BJ (cell line): ENCODE measurements at regions not wholly inside any gene's neighbourhood (a gene's known extent, or its start where the extent isn't known, plus 50 kb on each side); places are given as distances from the start of the nearest gene placed in this dataset.
"Not testable (repeated sequence)": the region's sequence is repeated elsewhere in the genome, so short reads cannot be mapped to it uniquely, and the experiment has no call there.

Source experiments
- CTCF ChIA-PET: fragments of 350-600 bp; formaldehyde crosslinking; extraction: SDS; loops from one replicate; lab custom pipeline; 2021; ENCODE audit warnings: antibody characterized with exemption, inconsistent platforms; lab: Yijun Ruan, JAX
- POLR2A ChIA-PET: fragments of 300-600 bp; sonication (Branson Sonifier 250); formaldehyde crosslinking; extraction: SDS; loops from one replicate; lab custom pipeline; 2021; ENCODE audit warnings: antibody characterized with exemption; lab: Charles Lee
- DNase-seq: peaks from one replicate; pipeline ENCODE4 v3.0.0-alpha.2; 2011; ENCODE audit warnings: low read depth
- H3K27me3 ChIP-seq: 2 replicates; pipeline ENCODE4 v1.6.0; 2011; ENCODE audit warnings: low read length; ENCODE audit not compliant: control insufficient read depth, insufficient read depth
- H3K36me3 ChIP-seq: 2 replicates; pipeline ENCODE4 v1.5.1; 2011; ENCODE audit warnings: low read length; ENCODE audit not compliant: control insufficient read depth, insufficient read depth
- H3K4me3 ChIP-seq: 2 replicates; pipeline ENCODE4 v1.5.1; 2011; ENCODE audit warnings: low read depth, mild to moderate bottlenecking, control low read depth, low read length
- CTCF ChIP-seq: IDR thresholded peaks from 2 replicates; pipeline ENCODE4 v1.5.1; 2011; ENCODE audit warnings: low read depth, mild to moderate bottlenecking, control low read depth, inconsistent platforms, low read length, moderate library complexity; ENCODE audit not compliant: insufficient read depth

GRCh38 chr11:96827164-96827563 lies 437.4 kb downstream of the JRKL start:
- no peak for TF ChIP-seq CTCF
- Histone ChIP-seq H3K4me3 (no peak overlapping the region), H3K36me3 (no peaks in the 10 kb centered on the region), H3K27me3 (no peaks in the 10 kb centered on the region)
- ChIA-PET POLR2A (no interaction called here), CTCF (interaction anchor here (0.7 kb wide), 1 partner anchor 396 kb away, joined by 3 read pairs; no protein-coding TSS in a partner anchor)
- no peak for DNase-seq

GRCh38 chr11:96841792-96842191 lies 452.0 kb downstream of the JRKL start:
- H3K4me3 ChIP-seq, result no peak overlapping the region
- no peak for TF ChIP-seq CTCF
- no peak for DNase-seq
- POLR2A ChIA-PET, result no interaction called here
- CTCF ChIA-PET, result no interaction called here
- no peaks in the 10 kb centered on the region for H3K27me3 ChIP-seq
- H3K36me3 ChIP-seq, result no peaks in the 10 kb centered on the region

- H3K4me3 ChIP-seq, result no peak overlapping the region
- ChIA-PET POLR2A (no interaction called here), CTCF (no interaction called here)
- no peak for DNase-seq
- no peak for TF ChIP-seq CTCF
- H3K36me3 ChIP-seq, result no peaks in the 10 kb centered on the region
- H3K27me3 ChIP-seq, result no peaks in the 10 kb centered on the region
Measured at GRCh38 chr11:96842731-96843130, 452.9 kb downstream of the JRKL start.

- no peak for DNase-seq
- no peak overlapping the region for H3K4me3 ChIP-seq
- ChIA-PET POLR2A (no interaction called here), CTCF (interaction anchor here (0.7 kb wide), 1 partner anchor 22 kb away, joined by 3 read pairs; no protein-coding TSS in a partner anchor)
- no peaks in the 10 kb centered on the region for H3K36me3 ChIP-seq
- TF ChIP-seq CTCF, result no peak
- no peaks in the 10 kb centered on the region for H3K27me3 ChIP-seq
Measured at GRCh38 chr11:96854425-96854824, 464.6 kb downstream of the JRKL start.

- POLR2A ChIA-PET, result interaction anchor here (0.6 kb wide), 1 partner anchor 1036 kb away, joined by 3 read pairs; no protein-coding TSS in a partner anchor
- H3K27me3 ChIP-seq, CTCF ChIA-PET, DNase-seq, H3K36me3 ChIP-seq, H3K4me3 ChIP-seq: not testable (repeated sequence)
Measured at GRCh38 chr11:96861722-96862121, 471.9 kb downstream of the JRKL start.

GRCh38 chr11:96863520-96863919 lies 473.7 kb downstream of the JRKL start:
- TF ChIP-seq CTCF, result no peak
- CTCF ChIA-PET, result no interaction called here
- POLR2A ChIA-PET, result no interaction called here
- Histone ChIP-seq H3K27me3 (no peaks in the 10 kb centered on the region), H3K36me3 (no peaks in the 10 kb centered on the region), H3K4me3 (no peak overlapping the region)
- DNase-seq, result no peak
